ENCODE measurements at regions not wholly inside any gene's neighbourhood (a gene's known extent, or its start where the extent isn't known, plus 50 kb on each side); places are given as distances from the start of the nearest gene placed in this dataset.

DNA sequence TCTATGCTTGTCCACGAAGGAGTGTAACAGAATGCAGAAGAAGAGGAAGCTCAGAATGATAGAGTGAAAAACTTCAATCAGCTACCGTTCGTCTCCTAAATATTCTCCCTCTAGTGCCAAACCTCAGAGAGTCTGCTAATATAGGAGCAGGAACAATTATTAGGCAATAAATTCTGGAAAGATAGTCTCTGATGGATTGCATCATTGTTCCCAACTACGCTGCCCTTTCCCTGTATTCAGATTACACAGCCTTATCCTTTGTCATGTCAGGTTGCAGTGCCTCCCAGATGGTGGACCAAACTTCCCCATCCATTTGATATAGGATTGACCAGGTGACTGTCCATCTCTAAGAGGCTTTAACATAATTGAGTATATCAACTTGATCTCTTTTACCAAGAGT, 811.5 kb upstream of the CHAC2 start:
- Mint-ChIP-seq H3K9me3 (peaks cover 0 to 4% (median 1%) of the 10 kb centered on the region in 3 donors), H3K36me3 (no peaks in the 10 kb centered on the region), H3K27me3 (no peaks in the 10 kb centered on the region), H3K4me1 (no peaks in the 10 kb centered on the region), H3K27ac (no peak overlapping the region), H3K4me3 (no peak overlapping the region)

DNA sequence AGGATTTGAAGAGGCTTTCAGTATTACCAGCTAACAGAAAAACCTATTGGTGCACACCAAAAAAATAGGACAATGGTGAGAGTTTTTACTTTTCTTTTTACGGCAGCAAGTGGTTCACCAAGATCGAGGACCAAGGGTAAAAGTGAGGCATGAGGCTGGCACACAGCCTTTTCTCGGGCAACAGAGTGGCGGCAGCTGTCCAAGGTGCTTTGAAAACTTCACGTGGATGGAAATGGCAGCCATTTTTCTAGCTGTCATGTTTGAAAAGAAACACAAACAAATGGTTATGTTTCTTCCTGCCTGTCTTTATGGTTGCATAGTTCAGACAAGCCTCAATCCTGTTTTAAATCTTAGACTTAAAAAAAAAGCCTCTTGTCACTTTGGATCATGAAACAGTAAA, 812.5 kb upstream of the CHAC2 start:
- no peaks in the 10 kb centered on the region for H3K27me3 Mint-ChIP-seq

DNA sequence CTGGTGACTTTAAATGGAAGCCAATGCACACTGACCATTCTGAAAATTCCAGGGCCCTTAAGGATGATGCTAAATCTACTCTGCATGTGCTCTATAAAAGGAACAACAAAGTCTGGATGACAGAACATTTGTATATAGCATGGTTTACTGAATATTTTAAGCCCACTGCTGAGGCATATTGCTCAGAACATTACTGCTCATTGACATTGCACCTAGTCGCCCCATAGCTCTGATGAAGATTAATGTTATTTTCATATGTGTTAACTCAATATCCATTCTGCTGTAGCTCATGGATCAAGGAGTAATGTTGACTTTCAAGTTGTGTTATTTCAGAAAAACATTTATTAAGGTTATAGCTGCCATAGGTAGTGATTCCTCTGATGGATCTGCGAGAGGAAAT, 827.5 kb upstream of the CHAC2 start:
- H3K36me3 Mint-ChIP-seq, result no peaks in the 10 kb centered on the region
- H3K4me3 Mint-ChIP-seq, result no peak overlapping the region
- H3K27me3 Mint-ChIP-seq, result no peaks in the 10 kb centered on the region
- H3K27ac Mint-ChIP-seq, result no peak overlapping the region
- no peaks in the 10 kb centered on the region for H3K4me1 Mint-ChIP-seq
- H3K9me3 Mint-ChIP-seq, result peaks cover 0 to 4% (median 0%) of the 10 kb centered on the region in 3 donors

More for the DNA sequence above, 812.5 kb upstream of the CHAC2 start:
- H3K9me3 Mint-ChIP-seq, result peaks cover 0 to 12% (median 1%) of the 10 kb centered on the region in 3 donors
- H3K4me3 Mint-ChIP-seq, result no peak overlapping the region
- no peak overlapping the region for H3K27ac Mint-ChIP-seq
- H3K36me3 Mint-ChIP-seq, result no peaks in the 10 kb centered on the region
- no peaks in the 10 kb centered on the region for H3K4me1 Mint-ChIP-seq

DNA sequence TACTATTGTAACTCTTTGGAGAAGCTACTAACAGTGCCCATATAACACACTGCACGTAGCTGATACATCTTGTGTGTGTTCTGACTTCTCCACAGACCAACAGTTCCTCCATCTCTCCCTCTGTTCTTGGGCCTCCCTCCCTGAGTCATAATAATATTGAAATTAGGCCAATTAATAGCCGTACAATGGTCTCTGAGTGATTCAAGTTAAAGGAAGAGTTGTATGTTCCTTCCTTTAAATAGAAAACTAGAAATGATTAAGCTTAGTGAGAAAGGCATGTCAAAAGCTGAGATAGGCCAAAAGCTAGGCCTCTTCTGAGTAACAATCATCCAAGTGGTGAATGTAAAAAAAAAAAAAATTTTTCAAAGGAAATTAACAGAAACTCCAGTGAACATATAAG, 828.4 kb upstream of the CHAC2 start:
- Mint-ChIP-seq H3K4me1 (no peaks in the 10 kb centered on the region), H3K27me3 (no peaks in the 10 kb centered on the region), H3K4me3 (no peak overlapping the region), H3K9me3 (peaks cover 0 to 4% (median 0%) of the 10 kb centered on the region in 3 donors), H3K27ac (no peak overlapping the region), H3K36me3 (no peaks in the 10 kb centered on the region)

DNA sequence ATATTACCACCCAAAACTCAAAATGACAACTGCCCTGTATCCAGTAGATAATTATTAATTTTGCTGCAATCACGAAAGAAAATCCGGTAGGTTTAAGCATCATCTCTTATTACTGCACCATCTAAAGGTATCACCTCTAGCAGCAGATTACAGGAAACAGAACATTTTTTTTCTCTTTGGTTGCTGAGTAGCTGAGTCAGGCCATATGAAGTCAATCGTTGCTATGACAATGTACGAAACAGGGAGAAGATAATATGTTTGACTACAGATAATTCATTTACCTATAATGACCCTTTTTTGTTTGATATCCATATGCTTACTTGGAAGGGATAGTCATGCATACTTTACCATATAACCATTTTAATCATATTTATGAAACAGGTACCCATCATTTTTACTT, 831.6 kb upstream of the CHAC2 start:
- no peak overlapping the region for H3K4me3 Mint-ChIP-seq
- H3K27ac Mint-ChIP-seq, result no peak overlapping the region
- H3K36me3 Mint-ChIP-seq, result no peaks in the 10 kb centered on the region
- peaks cover 0 to 8% (median 2%) of the 10 kb centered on the region in 3 donors for H3K9me3 Mint-ChIP-seq
- peaks cover 0 to 1% (median 0%) of the 10 kb centered on the region in 3 donors for H3K4me1 Mint-ChIP-seq
- no peaks in the 10 kb centered on the region for H3K27me3 Mint-ChIP-seq

DNA sequence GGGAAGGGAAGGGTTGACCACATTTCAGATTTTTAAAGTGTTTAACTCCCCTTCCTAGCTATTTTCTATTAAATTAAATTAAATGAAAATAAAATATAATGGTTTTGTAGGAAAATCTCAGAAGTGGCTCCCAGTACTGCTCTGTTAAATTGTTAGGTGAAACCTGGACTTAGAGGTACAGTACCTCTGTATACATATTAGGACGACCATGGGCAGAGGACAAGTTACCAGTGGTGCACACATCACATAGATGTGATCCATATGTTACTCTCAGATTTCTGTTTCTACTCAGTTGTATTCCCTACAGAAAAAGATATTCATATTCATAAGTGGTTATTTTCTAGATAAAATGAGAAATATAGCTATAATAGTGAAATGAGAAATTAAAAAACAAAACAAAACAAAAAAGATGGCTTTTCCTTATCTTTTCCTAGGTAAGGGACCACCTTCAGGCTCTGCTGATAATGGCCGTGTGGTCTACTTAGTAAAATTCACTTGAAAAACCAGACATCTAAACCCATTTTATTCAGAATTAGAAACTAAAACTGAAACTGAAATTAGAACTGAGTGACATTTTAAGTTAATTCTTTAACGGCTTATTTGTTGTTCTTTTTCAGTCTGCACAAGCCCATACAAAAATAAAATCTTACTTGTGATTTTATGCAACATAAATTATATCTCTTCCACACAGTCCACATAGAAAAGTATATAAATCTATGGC, 832.5 kb upstream of the CHAC2 start:
- H3K4me1 Mint-ChIP-seq, result peaks cover 0 to 1% (median 0%) of the 10 kb centered on the region in 3 donors
- H3K4me3 Mint-ChIP-seq, result no peak overlapping the region
- H3K27ac Mint-ChIP-seq, result no peak overlapping the region
- H3K9me3 Mint-ChIP-seq, result peaks cover 0 to 7% (median 2%) of the 10 kb centered on the region in 3 donors
- H3K27me3 Mint-ChIP-seq, result no peaks in the 10 kb centered on the region
- H3K36me3 Mint-ChIP-seq, result no peaks in the 10 kb centered on the region

DNA sequence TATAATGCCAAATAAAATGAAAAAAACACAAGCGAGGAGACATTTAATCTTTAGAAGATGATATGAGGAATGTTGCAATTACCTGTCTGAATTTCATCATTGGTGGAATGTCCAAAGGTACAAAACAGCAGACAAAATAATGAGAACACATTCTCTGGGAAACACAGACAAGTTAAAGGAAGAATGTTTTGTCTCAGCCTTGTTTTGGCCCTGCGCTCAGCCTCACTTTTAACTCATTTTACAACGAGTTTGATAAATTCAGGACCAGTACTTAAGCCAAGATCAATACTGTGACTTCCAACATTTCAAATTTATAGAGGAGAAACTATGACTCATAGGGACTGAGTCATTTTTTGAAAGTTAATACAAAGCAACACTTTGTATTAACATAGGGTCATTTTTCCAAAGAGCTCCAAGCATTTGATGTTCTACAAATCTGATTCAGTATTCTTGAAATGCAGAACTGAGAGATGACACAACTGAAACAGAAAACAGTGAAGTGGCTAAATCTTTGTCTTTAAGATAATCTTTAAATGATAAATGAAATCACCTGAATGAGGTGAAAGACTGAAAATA, 833.2 kb upstream of the CHAC2 start:
- no peaks in the 10 kb centered on the region for H3K36me3 Mint-ChIP-seq
- peaks cover 3 to 7% (median 3%) of the 10 kb centered on the region in 3 donors for H3K9me3 Mint-ChIP-seq
- H3K4me1 Mint-ChIP-seq, result peaks cover 0 to 1% (median 0%) of the 10 kb centered on the region in 3 donors
- no peak overlapping the region for H3K4me3 Mint-ChIP-seq
- no peak overlapping the region for H3K27ac Mint-ChIP-seq
- H3K27me3 Mint-ChIP-seq, result no peaks in the 10 kb centered on the region

DNA sequence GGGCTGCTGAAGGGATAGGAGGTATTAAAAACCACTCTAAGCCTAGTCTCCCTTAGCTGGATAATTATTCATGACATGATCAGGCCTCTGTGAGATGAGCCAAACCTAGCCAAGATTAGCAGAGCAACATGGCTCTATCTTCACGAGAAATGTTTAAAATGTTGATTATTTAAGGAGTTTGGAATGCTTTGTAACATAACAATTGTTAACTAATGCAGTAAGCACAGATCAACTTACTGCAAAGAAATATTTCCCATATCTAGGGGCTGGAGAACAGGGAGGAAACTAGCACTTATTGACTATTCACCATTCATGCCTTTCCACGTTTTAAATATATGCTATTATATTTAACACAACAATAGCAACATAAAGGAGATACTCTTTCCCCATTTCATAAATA, 833.7 kb upstream of the CHAC2 start:
- no peak overlapping the region for H3K4me3 Mint-ChIP-seq
- H3K36me3 Mint-ChIP-seq, result no peaks in the 10 kb centered on the region
- H3K9me3 Mint-ChIP-seq, result peaks cover 7 to 8% (median 7%) of the 10 kb centered on the region in 3 donors
- H3K27ac Mint-ChIP-seq, result no peak overlapping the region
- peaks cover 0 to 1% (median 0%) of the 10 kb centered on the region in 3 donors for H3K4me1 Mint-ChIP-seq
- H3K27me3 Mint-ChIP-seq, result no peaks in the 10 kb centered on the region

DNA sequence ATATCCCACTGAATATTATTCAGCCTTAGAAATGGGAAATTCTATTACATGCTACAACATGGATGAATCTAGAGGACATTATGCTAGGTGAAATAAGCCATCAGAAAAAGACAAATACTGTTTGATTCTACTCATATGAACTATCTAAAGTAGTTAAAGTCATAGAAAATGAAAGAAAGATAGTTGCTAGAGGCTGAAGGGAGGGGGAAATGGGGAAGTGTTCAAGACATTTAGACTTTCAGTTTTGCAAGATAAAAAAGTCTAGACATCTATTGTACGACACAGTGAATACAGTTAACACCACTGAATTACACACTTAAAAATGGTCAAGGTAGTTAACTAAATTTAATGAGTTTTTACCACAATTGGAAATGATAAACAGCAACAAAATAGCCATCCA, 835.9 kb upstream of the CHAC2 start:
- Mint-ChIP-seq H3K27me3 (no peaks in the 10 kb centered on the region), H3K36me3 (no peaks in the 10 kb centered on the region), H3K9me3 (peaks cover 7 to 11% (median 11%) of the 10 kb centered on the region in 3 donors), H3K27ac (no peak overlapping the region), H3K4me3 (no peak overlapping the region), H3K4me1 (peaks cover 0 to 1% (median 0%) of the 10 kb centered on the region in 3 donors)

DNA sequence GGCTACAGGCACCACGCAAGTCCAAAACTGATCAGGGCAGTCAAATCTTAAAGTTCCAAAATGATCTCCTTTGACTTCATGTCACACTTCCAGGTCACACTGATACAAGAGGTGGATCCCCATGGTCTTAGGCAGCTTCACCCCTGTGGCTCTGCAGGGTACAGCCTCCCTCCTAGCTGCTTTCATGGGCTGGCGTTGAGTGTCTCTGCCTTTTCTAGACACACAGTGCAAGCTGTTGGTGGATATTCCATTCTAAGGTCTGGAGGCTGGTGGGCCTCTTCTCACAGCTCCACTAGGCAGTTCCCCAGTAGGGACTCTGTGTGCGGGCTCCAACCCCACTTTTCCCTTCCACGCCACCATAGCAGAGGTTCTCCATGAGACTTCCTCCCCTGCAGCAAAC, 838.2 kb upstream of the CHAC2 start:
- H3K27me3 Mint-ChIP-seq, result no peaks in the 10 kb centered on the region
- no peaks in the 10 kb centered on the region for H3K36me3 Mint-ChIP-seq
- H3K9me3 Mint-ChIP-seq, result peaks cover 7 to 13% (median 8%) of the 10 kb centered on the region in 3 donors
- H3K4me3 Mint-ChIP-seq, result no peak overlapping the region
- no peak overlapping the region for H3K27ac Mint-ChIP-seq
- peaks cover 0 to 1% (median 0%) of the 10 kb centered on the region in 3 donors for H3K4me1 Mint-ChIP-seq

DNA sequence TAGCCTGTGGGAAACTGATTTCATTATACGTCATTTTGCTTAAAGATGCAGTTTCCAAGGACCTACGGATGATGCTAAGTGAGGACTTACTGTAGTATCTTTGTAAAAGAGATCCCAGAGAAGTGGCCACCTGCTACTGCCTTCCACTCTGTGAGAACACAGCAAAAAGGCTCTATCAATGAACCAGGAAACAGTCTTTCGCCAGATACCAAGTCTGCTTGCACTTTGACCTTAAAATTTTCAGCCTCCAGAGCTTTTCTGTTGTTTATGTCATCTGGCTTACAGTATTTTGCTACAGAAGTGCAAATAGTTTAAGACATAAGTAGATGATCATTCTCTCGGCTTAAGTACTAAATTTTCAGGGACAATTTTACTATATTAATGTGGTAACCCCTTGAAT, 847.9 kb upstream of the CHAC2 start:
- Mint-ChIP-seq H3K27ac (no peak overlapping the region), H3K4me1 (no peaks in the 10 kb centered on the region)

DNA sequence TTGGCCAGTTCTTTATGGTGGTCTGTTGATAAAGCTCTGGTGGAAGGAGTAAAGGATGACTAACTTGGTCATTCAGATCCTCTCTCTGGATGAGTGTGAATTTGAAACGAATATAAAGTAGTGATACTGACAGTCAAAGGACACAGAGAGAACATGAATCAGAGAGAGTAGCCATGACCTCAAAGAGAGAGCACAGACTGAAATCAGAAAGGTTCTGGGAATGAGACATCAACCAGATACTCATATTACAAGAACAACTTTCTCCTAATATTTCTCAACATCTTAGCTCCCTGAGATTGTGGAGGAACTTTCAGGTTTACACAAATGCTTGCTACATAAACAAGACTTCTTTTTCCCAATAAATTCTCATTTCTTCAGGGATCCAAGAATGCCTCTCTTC, 849.1 kb upstream of the CHAC2 start:
- no peak overlapping the region for H3K27ac Mint-ChIP-seq
- no peaks in the 10 kb centered on the region for H3K4me1 Mint-ChIP-seq
- H3K27me3 Mint-ChIP-seq, result no peaks in the 10 kb centered on the region
- no peaks in the 10 kb centered on the region for H3K36me3 Mint-ChIP-seq
- peaks cover 0 to 5% (median 0%) of the 10 kb centered on the region in 3 donors for H3K9me3 Mint-ChIP-seq
- H3K4me3 Mint-ChIP-seq, result no peak overlapping the region

More for the DNA sequence above, 847.9 kb upstream of the CHAC2 start:
- no peaks in the 10 kb centered on the region for H3K36me3 Mint-ChIP-seq
- H3K9me3 Mint-ChIP-seq, result peaks cover 0 to 5% (median 3%) of the 10 kb centered on the region in 3 donors
- no peaks in the 10 kb centered on the region for H3K27me3 Mint-ChIP-seq
- no peak overlapping the region for H3K4me3 Mint-ChIP-seq

DNA sequence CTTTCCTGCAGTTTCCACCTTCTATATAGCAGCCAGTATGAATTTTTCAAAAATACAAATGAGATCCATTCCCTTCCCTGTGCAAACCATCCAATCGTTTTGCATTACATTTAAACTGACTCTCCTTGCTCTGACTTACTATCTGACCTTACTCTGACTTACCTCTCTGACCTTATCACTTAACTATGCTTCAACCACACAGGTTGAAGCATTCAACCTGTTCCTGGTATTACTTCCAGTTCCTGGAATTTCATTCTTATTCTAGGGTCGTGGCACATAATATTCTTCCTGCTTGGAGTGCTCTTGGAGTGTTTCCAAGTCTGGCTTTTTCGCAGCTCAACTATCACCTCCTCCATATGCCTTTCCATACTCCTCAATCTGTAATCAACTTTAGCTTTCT, 850.6 kb upstream of the CHAC2 start:
- Mint-ChIP-seq H3K27me3 (no peaks in the 10 kb centered on the region), H3K9me3 (peaks cover 0 to 4% (median 0%) of the 10 kb centered on the region in 3 donors), H3K27ac (no peak overlapping the region), H3K4me1 (no peaks in the 10 kb centered on the region), H3K4me3 (no peak overlapping the region), H3K36me3 (no peaks in the 10 kb centered on the region)

DNA sequence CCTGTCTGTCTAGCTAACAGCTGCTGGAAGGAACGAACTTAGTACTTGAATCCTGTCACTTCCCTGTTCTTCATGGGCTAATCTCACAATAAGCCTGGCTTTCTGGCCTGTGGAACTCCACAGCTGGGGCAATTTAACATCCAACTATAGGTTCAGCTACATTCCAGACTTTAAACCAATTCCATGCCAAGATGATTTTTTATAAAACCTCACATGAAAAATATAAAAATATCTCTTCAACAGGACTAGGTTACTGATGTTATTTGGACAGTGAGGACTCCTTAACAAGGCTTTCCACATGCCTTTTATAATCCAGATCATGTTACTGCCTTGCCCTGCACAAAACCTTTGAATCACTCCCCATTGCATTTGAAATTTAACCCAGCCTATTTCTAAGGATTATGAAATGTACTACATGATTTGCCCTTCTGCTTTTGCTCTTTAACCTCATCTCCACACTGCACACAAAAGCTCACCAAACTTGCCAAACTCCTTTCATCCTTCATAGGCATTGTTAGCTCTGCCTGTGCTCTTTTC, 863.2 kb upstream of the CHAC2 start:
- Mint-ChIP-seq H3K36me3 (no peaks in the 10 kb centered on the region), H3K4me3 (no peak overlapping the region), H3K27ac (no peak overlapping the region), H3K4me1 (no peaks in the 10 kb centered on the region), H3K27me3 (no peaks in the 10 kb centered on the region), H3K9me3 (peaks cover 7 to 27% (median 23%) of the 10 kb centered on the region in 3 donors)

DNA sequence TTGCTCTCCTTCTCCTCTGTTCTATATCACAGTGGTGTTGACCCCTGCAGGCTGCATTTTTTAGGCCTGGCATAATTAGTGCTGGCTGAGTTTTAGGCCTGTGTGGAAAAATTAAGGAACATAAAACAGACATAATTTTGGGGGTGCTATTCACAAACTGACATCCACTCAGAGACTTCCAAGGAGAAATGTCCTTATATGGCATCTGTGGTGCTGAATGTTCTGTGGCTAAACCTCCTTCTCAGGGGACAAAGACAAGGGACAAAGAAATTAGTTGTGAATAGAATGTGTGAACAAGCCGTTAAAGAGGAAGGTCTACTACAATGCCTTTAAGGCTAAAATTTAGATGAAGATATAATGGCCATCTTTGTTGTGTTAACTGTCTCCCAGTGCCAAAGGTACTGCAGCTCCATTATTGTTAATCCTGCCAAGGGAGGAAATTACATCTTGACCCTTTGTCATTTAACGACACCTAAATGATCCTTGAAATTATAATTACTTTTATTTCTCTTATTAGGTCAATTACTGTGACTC, 870.0 kb upstream of the CHAC2 start:
- H3K36me3 Mint-ChIP-seq, result no peaks in the 10 kb centered on the region
- no peak overlapping the region for H3K4me3 Mint-ChIP-seq
- no peaks in the 10 kb centered on the region for H3K27me3 Mint-ChIP-seq
- no peak overlapping the region for H3K27ac Mint-ChIP-seq
- H3K4me1 Mint-ChIP-seq, result no peaks in the 10 kb centered on the region
- H3K9me3 Mint-ChIP-seq, result peaks cover 9 to 34% (median 22%) of the 10 kb centered on the region in 3 donors

Data from IgD-negative memory B cell (primary cell).